Gastrocnemius medialis (tissue), 4 donors: ENCODE measurements at regions not wholly inside any gene's neighbourhood (a gene's known extent, or its start where the extent isn't known, plus 50 kb on each side); places are given as distances from the start of the nearest gene placed in this dataset.

Experiments used
- ATAC-seq, 2 donors: fragments of 150-250 bp; one replicate each; pipeline ENCODE4 v1.9.1; 2016
- DNase-seq, 2 donors: peaks; one replicate each; pipeline ENCODE4 v3.0.0-alpha.2; 2019
- H3K27ac ChIP-seq, 4 donors: fragments of 200-600 bp; sonication (generic); 1 replicate in 1 of 4; 2 replicates in 3 of 4; pipeline ENCODE4 v1.5.1; 2016 to 2018; ENCODE audit warnings: mild to moderate bottlenecking in 2 of 4, moderate library complexity in 1 of 4
- H3K27me3 ChIP-seq, 3 donors: fragments of 200-600 bp; sonication (generic) in 2 of 3; 1 replicate in 1 of 3; 2 replicates in 2 of 3; pipeline versions ENCODE4 v1.5.1 to v1.6.0; 2016 to 2019; ENCODE audit warnings: mild to moderate bottlenecking in 1 of 3, moderate library complexity in 1 of 3
- H3K36me3 ChIP-seq, 2 donors: fragments of 200-600 bp; sonication (generic) in 1 of 2; one replicate each; pipeline ENCODE4 v1.5.1; 2017 to 2018
- H3K4me1 ChIP-seq, 2 donors: fragments of 200-600 bp; sonication (generic) in 1 of 2; one replicate each; pipeline ENCODE4 v1.5.1; 2016 to 2017; ENCODE audit warnings: mild to moderate bottlenecking in 2 of 2
- H3K4me3 ChIP-seq, 4 donors: fragments of 200-600 bp; sonication (generic) in 3 of 4; 1 replicate in 1 of 4; 2 replicates in 3 of 4; pipeline ENCODE4 v1.5.1; 2016 to 2019; ENCODE audit warnings: mild to moderate bottlenecking in 2 of 4
- H3K9me3 ChIP-seq, 3 donors: fragments of 200-600 bp; sonication (generic) in 2 of 3; 1 replicate in 1 of 3; 2 replicates in 2 of 3; pipeline ENCODE4 v1.5.1; 2016 to 2019
- CTCF ChIP-seq, 5 experiments: fragments of 450-650 bp in 3 of 5; fragments of 200-600 bp in 2 of 5; sonication (generic) in 2 of 5; IDR thresholded peaks in 4 of 5; conservative IDR thresholded peaks in 1 of 5; 1 replicate in 4 of 5; 2 replicates in 1 of 5; pipeline ENCODE4 v1.5.1; 2016 to 2019; ENCODE audit warnings: antibody characterized with exemption in 5 of 5, mild to moderate bottlenecking in 3 of 5, moderate library complexity in 3 of 5
- POLR2A ChIP-seq, 2 donors: fragments of 450-650 bp; IDR thresholded peaks; one replicate each; pipeline ENCODE4 v1.6.1; 2017; ENCODE audit warnings: antibody characterized with exemption in 2 of 2, mild to moderate bottlenecking in 2 of 2, moderate library complexity in 2 of 2
- in situ Hi-C, 4 donors: fragments of 200-750 bp; cut with MboI; loops; one replicate each; pipeline versions ENCODE4 v1.15.0 to v1.8.0; 2017; ENCODE audit warnings: low sequenced_read_pairs in 4 of 4
- intact Hi-C: fragments of 100-400 bp; cut with DNase I; formaldehyde crosslinking; loops from one replicate; pipeline ENCODE4 v1.15.1; 2023; ENCODE audit warnings: low total_unique reads

GRCh38 chr14:40204441-40205175, 772.4 kb upstream of the FBXO33 start:
- ATAC-seq (no peak), DNase-seq (no peak)
- H3K27ac ChIP-seq = no peak overlapping the region
- no peaks in the 10 kb centered on the region for H3K4me1 ChIP-seq
- in situ Hi-C loops = no loop called here
- no peaks in the 10 kb centered on the region for H3K9me3 ChIP-seq
- no peaks in the 10 kb centered on the region for H3K36me3 ChIP-seq
- no peak overlapping the region for H3K4me3 ChIP-seq
- no peak for TF ChIP-seq POLR2A (IDR thresholded peaks at IDR 0.05)
- intact Hi-C loops = no loop called here
- H3K27me3 ChIP-seq = no peaks in the 10 kb centered on the region

GRCh38 chr14:40199101-40199500, 766.9 kb upstream of the FBXO33 start:
- TF ChIP-seq CTCF (IDR thresholded peaks at IDR 0.05 in 4 of 5, conservative IDR thresholded peaks at IDR 0.05 in 1 of 5) (no peak), POLR2A (IDR thresholded peaks at IDR 0.05) (no peak)
- H3K4me1 ChIP-seq = no peaks in the 10 kb centered on the region
- in situ Hi-C loops = no loop called here
- intact Hi-C loops = no loop called here
- H3K27ac ChIP-seq = no peak overlapping the region
- no peaks in the 10 kb centered on the region for H3K9me3 ChIP-seq
- no peaks in the 10 kb centered on the region for H3K27me3 ChIP-seq
- H3K4me3 ChIP-seq = no peak overlapping the region
- ATAC-seq = no peak
- H3K36me3 ChIP-seq = no peaks in the 10 kb centered on the region
- no peak for DNase-seq

GRCh38 chr14:40197344-40197743, 765.1 kb upstream of the FBXO33 start:
- DNase-seq (no peak), ATAC-seq (no peak)
- in situ Hi-C loops = no loop called here
- H3K36me3 ChIP-seq = no peaks in the 10 kb centered on the region
- intact Hi-C loops = no loop called here
- no peaks in the 10 kb centered on the region for H3K9me3 ChIP-seq
- H3K27ac ChIP-seq = no peak overlapping the region
- no peaks in the 10 kb centered on the region for H3K27me3 ChIP-seq
- TF ChIP-seq CTCF (IDR thresholded peaks at IDR 0.05 in 4 of 5, conservative IDR thresholded peaks at IDR 0.05 in 1 of 5) (no peak), POLR2A (IDR thresholded peaks at IDR 0.05) (no peak)
- no peak overlapping the region for H3K4me3 ChIP-seq
- H3K4me1 ChIP-seq = no peaks in the 10 kb centered on the region

- intact Hi-C loops = no loop called here
- in situ Hi-C loops = no loop called here
- DNase-seq (no peak), ATAC-seq (no peak)
- H3K27me3 ChIP-seq = no peaks in the 10 kb centered on the region
- H3K36me3 ChIP-seq = no peaks in the 10 kb centered on the region
- TF ChIP-seq CTCF (IDR thresholded peaks at IDR 0.05 in 4 of 5, conservative IDR thresholded peaks at IDR 0.05 in 1 of 5) (no peak), POLR2A (IDR thresholded peaks at IDR 0.05) (no peak)
- H3K9me3 ChIP-seq = no peaks in the 10 kb centered on the region
- H3K27ac ChIP-seq = no peak overlapping the region
- no peak overlapping the region for H3K4me3 ChIP-seq
- H3K4me1 ChIP-seq = no peaks in the 10 kb centered on the region
These were observed 755.8 kb upstream of the FBXO33 start for GRCh38 chr14:40188006-40188405.

- H3K27ac ChIP-seq = no peak overlapping the region
- in situ Hi-C loops = no loop called here
- TF ChIP-seq CTCF (IDR thresholded peaks at IDR 0.05 in 4 of 5, conservative IDR thresholded peaks at IDR 0.05 in 1 of 5) = no peak
- no peak for TF ChIP-seq POLR2A (IDR thresholded peaks at IDR 0.05)
- no peaks in the 10 kb centered on the region for H3K27me3 ChIP-seq
- no peak overlapping the region for H3K4me3 ChIP-seq
- no peaks in the 10 kb centered on the region for H3K4me1 ChIP-seq
- H3K36me3 ChIP-seq = no peaks in the 10 kb centered on the region
- DNase-seq (no peak), ATAC-seq (no peak)
- H3K9me3 ChIP-seq = no peaks in the 10 kb centered on the region
- intact Hi-C loops = no loop called here
These were observed 731.9 kb upstream of the FBXO33 start for GRCh38 chr14:40164083-40164482.
